ENCODE measurements at regions not wholly inside any gene's neighbourhood (a gene's known extent, or its start where the extent isn't known, plus 50 kb on each side); places are given as distances from the start of the nearest gene placed in this dataset.

DNA sequence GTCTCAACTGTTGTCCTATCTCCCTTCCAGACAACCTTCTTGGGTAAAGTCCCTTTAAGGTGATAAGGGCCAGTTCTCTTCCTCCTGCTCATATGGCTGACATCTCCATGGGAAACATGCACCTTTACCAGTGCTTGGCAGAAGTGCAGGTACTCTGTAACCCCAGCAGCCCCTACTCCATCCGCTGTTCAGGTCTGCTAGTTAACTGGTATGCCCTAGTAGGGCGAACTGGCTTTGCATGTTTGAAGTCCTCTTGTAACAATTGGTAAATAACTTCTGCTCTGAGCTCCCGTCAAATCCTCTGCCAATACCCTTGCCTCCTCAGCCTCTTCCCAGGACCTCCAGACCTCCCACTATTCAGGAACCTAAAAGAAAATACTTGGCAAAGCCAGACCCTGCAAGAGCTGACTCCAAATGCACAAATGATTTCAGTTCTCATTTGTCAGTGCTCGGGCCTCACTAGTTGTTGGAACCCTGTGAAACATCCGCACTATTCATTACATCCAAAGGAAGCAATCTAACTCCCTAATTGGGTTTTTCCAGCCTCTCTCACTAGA, 703.7 kb downstream of the MAFB start:
- CTCF ChIA-PET: no interaction called here
- no peak for DNase-seq (ENCODE audit: low read depth, low spot score)
- Histone ChIP-seq H4K20me1 (replicated peaks; ENCODE audit: control insufficient read depth, extremely low read depth, insufficient read depth, low read length) (no peaks in the 10 kb centered on the region), H3K9me1 (replicated peaks; ENCODE audit: control insufficient read depth, extremely low read depth, insufficient read depth, low read length) (no peaks in the 10 kb centered on the region), H3K27me3 (ENCODE audit: control insufficient read depth in 2 of 2, insufficient read depth in 2 of 2, low read length in 2 of 2) (no peaks in the 10 kb centered on the region), H3K4me2 (ENCODE audit: insufficient read depth, low read length) (no peak overlapping the region), H3K4me3 (replicated peaks in 1 of 3; ENCODE audit: insufficient read depth in 1 of 3, low read depth in 1 of 3, low read length in 3 of 3) (no peak overlapping the region), H3K27ac (ENCODE audit: insufficient read depth, low read depth, low read length) (no peak overlapping the region), H3K79me2 (ENCODE audit: control insufficient read depth, insufficient read depth, low read length) (no peaks in the 10 kb centered on the region), H3K9ac (replicated peaks; ENCODE audit: extremely low read depth, insufficient read depth, low read length) (no peak overlapping the region), H3K9me3 (replicated peaks; ENCODE audit: control insufficient read depth, insufficient read depth, low read length) (no peaks in the 10 kb centered on the region), H2AFZ (ENCODE audit: low read depth, low read length) (no peak overlapping the region), H3K4me1 (ENCODE audit: control insufficient read depth, extremely low read depth, insufficient read depth, low read length) (no peaks in the 10 kb centered on the region), H3K36me3 (ENCODE audit: control insufficient read depth in 2 of 2, extremely low read depth in 1 of 2, insufficient read depth in 2 of 2, low read length in 2 of 2) (no peaks in the 10 kb centered on the region)
- dilution Hi-C loops (cut with MboI; ENCODE audit: extremely low pct_ligation_motif_present, low sequenced_read_pairs): no loop called here
- no TSS peak for BruUV-seq (replicated peaks)
- FAIRE-seq: no peak
- POLR2A ChIA-PET: no interaction called here
- intact Hi-C loops (cut with micrococcal nuclease): no loop called here
- TF ChIP-seq EZH2 (IDR thresholded peaks at IDR 0.05; ENCODE audit: borderline replicate concordance, low read depth, low read length, severe bottlenecking) (no peak), POLR2A (IDR thresholded peaks at IDR 0.05; ENCODE audit: low read depth, low read length) (no peak), MYC (IDR thresholded peaks at IDR 0.05; ENCODE audit: low read depth, low read length) (no peak), POLR2AphosphoS5 (IDR thresholded peaks at IDR 0.05; ENCODE audit: insufficient read depth, low read depth, low read length) (no peak), JUN (IDR thresholded peaks at IDR 0.05; ENCODE audit: borderline replicate concordance, insufficient read depth, insufficient read length, low read depth) (no peak), FOS (IDR thresholded peaks at IDR 0.05; ENCODE audit: borderline replicate concordance, insufficient read depth, low read length) (no peak), GATA2 (IDR thresholded peaks at IDR 0.05; ENCODE audit: insufficient read depth, insufficient read length, low read depth, low read length) (no peak)
- TF ChIP-seq, protein P1, sequence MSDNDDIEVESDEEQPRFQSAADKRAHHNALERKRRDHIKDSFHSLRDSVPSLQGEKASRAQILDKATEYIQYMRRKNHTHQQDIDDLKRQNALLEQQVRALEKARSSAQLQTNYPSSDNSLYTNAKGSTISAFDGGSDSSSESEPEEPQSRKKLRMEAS (IDR thresholded peaks at IDR 0.05; ENCODE audit: insufficient read depth, insufficient read length): no peak
- TF ChIP-seq, protein P2, sequence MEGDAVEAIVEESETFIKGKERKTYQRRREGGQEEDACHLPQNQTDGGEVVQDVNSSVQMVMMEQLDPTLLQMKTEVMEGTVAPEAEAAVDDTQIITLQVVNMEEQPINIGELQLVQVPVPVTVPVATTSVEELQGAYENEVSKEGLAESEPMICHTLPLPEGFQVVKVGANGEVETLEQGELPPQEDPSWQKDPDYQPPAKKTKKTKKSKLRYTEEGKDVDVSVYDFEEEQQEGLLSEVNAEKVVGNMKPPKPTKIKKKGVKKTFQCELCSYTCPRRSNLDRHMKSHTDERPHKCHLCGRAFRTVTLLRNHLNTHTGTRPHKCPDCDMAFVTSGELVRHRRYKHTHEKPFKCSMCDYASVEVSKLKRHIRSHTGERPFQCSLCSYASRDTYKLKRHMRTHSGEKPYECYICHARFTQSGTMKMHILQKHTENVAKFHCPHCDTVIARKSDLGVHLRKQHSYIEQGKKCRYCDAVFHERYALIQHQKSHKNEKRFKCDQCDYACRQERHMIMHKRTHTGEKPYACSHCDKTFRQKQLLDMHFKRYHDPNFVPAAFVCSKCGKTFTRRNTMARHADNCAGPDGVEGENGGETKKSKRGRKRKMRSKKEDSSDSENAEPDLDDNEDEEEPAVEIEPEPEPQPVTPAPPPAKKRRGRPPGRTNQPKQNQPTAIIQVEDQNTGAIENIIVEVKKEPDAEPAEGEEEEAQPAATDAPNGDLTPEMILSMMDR (IDR thresholded peaks at IDR 0.05; ENCODE audit: extremely low read depth in 1 of 2, insufficient read depth in 1 of 2, low read depth in 1 of 2, low read length in 2 of 2): no peak
